ENCODE measurements at regions not wholly inside any gene's neighbourhood (a gene's known extent, or its start where the extent isn't known, plus 50 kb on each side); places are given as distances from the start of the nearest gene placed in this dataset.

GRCh38 chr4:110998320-110998719, 375.4 kb upstream of the PITX2 start:
- TF ChIP-seq CTCF (IDR thresholded peaks at IDR 0.05) = no peak
- TF ChIP-seq ZFX (IDR thresholded peaks at IDR 0.05; ENCODE audit: borderline replicate concordance) = no peak
